ENCODE measurements at regions not wholly inside any gene's neighbourhood (a gene's known extent, or its start where the extent isn't known, plus 50 kb on each side); places are given as distances from the start of the nearest gene placed in this dataset.
A peak's percentile ranks its signal among the peaks of the same experiment; 100 is the strongest.
"Not testable (repeated sequence)": the region's sequence is repeated elsewhere in the genome, so short reads cannot be mapped to it uniquely, and the experiment has no call there.

DNA sequence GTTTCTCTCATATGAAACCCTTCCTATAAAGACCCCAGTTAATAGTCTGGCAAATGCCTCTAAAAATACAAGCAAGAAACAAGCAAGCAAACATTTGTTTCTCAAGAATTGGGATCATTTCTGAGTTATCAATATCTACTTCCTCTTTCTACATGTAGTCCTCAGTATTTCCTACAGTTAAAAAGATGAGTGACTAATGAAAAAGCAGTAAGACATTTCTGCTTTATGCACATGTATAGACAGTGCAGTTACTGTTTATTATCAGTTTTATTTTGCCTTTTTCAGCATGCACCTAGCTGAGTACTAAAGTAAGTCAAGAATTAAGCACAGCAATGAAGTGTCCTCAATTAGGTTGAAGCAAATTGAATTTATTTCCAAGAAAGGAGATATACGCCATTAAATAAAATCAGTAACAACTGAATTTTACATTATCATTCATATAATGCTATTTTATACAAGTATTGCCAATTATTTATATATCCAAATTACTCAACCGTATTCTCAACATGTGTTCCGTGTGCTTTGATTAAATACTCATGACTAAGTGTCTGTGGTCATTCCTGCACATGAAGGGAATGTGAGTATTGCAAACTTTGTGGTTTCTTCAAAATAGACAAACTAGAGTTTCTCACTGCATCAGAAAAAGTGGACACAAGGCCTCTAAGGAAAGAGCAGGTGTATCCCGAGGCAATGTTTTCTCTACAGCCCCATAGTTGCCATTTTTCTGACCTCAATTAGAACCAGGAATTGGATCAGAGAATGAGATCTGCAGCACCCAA, 159.3 kb upstream of the MARCKS start:
- DNase-seq (ENCODE audit: low spot score) = no peak

- no peak for DNase-seq (ENCODE audit: low spot score)
Observed at GRCh38 chr6:113699239-113699638, 157.9 kb upstream of the MARCKS start.

DNA sequence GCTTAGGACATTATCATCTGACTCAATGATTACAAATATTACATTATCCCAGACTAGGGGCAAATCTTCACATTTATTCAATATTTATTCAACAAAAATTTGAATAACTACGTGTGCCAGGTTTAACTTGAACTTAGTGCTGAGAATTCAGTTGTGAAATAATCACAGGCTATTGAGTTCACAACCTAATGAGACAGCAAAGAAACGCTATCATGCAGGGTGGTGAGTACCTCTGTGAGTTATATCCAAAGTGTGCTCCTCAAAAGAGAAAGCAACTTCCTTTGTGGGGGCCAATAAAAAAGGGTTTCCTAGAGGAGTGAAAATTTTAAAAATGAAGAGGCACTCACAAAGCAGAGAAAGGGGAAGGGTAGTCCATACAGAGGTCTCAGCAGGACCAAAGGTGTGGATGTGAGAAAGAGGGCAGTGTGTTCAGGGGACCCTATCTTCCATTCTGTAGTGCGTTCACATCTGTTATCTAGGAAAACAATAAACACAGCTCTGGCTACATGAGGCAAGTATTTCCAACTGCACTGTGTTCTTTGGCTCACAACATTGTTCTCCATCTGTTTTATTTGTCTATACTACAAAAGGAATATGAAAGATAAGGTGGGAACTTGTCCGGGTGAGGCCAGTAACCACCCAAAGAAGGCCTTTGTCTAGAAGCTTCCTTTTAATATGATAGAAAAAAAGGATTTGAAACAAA, 155.4 kb upstream of the MARCKS start:
- DNase-seq (ENCODE audit: low spot score) = no peak

DNA sequence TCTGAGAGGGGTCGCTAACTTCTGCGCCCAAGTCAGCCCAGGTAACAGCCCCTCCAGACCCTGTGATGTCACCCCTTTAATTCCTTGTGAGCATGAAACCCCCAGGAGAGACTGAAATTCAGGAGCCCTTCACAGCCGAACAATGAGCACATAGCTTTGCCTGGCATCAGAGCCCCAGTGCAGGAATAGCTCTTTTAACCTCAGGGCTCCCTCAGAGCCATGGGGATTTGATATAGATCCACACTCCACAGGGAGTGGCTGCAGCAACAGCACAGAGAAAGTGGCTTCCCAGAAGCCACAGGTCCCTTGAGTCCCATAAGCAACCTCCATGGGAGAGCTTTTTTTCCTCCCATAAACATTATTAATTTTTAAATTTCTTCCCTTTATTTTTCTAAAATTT, 150.0 kb upstream of the MARCKS start:
- no peak for DNase-seq (ENCODE audit: low spot score)

- no peak for DNase-seq (ENCODE audit: low spot score)
Observed at GRCh38 chr6:113709936-113710509, 147.1 kb upstream of the MARCKS start.

DNA sequence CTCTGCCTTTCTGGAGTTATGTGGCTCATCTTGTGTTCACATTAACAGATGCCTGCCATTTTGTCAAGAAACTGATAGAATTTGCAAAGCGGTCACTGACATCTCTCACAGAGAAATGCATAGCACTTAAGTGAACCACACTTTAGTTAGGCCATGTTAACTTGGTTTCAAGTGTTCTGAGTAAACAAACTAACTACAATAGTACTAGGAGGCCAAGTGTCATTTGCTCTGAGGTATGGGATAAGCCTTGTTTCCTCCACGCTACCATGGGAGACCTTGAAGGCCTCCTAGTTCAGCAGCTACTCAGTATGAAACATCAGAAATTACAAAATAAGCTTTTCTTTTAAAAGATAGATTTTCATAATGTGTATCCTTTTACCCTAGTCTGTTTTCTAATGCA, 143.5 kb upstream of the MARCKS start:
- DNase-seq (ENCODE audit: low spot score) = no peak

GRCh38 chr6:113718588-113718987, 138.6 kb upstream of the MARCKS start:
- DNase-seq (ENCODE audit: low spot score) = no peak

DNA sequence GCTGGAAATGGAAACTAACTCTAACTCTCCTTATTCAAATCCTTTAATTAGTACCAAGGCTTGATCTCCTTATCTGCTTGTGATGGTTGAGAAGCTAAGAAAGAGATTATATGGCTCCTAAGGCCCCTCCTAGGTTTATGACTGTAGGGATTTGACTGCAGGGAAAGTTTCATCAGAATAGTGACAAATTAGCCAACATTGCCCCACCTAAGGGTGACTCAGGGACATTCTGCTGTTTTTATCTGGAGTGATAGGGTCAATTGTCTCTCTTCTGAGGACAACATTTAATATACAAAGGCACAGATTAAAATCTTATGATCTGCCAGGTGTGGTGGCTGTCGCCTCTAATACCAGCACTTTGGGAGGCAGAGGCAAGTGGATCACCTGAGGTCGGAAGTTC, 138.1 kb upstream of the MARCKS start:
- no peak for DNase-seq (ENCODE audit: low spot score)

DNA sequence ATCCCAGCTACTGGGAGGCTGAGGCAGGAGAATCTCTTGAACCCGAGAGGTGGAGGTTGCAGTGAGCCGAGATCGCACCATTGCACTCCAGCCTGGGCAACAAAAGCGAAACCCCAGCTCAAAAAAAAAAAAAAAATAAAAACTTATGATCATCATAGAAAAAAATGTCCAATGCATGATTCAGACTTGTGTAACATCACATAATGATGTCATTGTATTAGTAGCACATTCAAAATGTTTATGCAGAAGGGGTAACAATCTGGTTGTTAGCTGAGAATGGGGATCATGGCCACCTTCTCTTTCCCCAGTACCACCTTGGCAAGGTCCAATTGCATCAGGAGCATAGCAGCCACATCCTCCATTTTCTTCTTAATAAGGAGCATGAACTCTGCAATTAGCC, 137.6 kb upstream of the MARCKS start:
- no peak for DNase-seq (ENCODE audit: low spot score)

- no peak for DNase-seq (ENCODE audit: low spot score)
Observed at GRCh38 chr6:113723182-113723581, 134.0 kb upstream of the MARCKS start.

DNA sequence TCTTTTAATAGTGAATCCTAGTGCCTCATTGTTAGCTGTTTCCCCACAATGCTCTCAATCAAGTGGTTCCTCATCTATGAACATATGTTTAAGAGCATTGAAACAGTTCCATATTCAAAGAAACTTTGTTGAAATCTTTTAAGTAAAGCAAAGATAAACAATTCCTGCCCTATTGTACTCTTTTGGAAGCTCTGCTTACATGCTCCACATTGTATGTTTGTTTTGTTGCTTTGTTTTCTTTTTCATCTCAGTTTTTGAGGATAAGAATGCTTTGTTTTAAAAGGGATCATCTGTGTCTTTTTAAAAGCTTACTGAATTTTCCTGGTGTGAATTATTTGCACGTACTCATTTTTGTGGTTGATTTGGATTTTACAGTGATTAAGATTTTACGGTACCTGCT, 132.2 kb upstream of the MARCKS start:
- DNase-seq (ENCODE audit: low spot score) = not testable (repeated sequence)

DNA sequence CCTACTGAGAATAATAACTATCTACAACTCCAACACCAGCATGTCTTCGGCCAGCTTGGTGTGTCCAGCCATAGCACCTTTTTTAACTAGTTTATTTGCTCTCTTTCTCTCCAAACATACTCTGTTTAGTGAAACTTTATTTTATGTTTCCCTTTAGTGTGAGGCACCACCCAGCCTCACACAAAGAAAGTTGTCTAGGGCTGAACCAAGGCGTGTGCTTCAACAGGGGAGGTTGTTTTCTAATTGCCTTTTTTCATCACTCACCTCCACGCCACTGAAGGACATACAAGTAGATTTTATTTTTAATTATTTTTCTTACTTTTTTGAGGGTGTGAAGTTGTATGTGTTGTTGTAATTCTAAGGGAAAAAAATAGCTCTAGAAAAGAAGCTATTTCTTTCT, 125.6 kb upstream of the MARCKS start:
- no peak for DNase-seq (ENCODE audit: low spot score)

GRCh38 chr6:113732384-113732966, 124.7 kb upstream of the MARCKS start:
- peak; percentile 89 for DNase-seq (ENCODE audit: low spot score)

- DNase-seq (ENCODE audit: low spot score) = no peak
Observed at GRCh38 chr6:113733381-113733780, 123.8 kb upstream of the MARCKS start.

DNA sequence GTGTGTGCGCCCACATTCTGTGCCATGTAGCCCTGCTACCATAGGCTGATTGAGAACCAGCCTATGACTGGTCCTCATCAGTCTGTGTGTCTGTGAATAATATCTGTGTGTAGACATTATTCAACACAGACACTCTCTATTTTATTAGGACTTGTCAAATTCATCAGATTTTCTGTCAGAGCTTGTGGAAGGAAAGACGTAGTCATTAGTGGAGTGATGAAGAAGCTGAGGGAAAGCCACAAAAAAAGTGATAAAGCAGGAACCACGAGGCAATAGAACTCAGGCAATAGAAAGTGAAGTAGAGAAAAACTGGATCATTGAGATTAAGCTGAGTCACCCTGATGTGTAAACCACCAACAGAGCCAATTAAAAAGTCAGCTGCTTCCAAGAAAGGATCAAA, 122.2 kb upstream of the MARCKS start:
- DNase-seq (ENCODE audit: low spot score) = no peak

GRCh38 chr6:113735491-113735890, 121.7 kb upstream of the MARCKS start:
- no peak for DNase-seq (ENCODE audit: low spot score)

GRCh38 chr6:113736978-113737377, 120.2 kb upstream of the MARCKS start:
- DNase-seq (ENCODE audit: low spot score) = no peak

- DNase-seq (ENCODE audit: low spot score) = no peak
Observed at GRCh38 chr6:113739041-113739655, 118.0 kb upstream of the MARCKS start.

DNA sequence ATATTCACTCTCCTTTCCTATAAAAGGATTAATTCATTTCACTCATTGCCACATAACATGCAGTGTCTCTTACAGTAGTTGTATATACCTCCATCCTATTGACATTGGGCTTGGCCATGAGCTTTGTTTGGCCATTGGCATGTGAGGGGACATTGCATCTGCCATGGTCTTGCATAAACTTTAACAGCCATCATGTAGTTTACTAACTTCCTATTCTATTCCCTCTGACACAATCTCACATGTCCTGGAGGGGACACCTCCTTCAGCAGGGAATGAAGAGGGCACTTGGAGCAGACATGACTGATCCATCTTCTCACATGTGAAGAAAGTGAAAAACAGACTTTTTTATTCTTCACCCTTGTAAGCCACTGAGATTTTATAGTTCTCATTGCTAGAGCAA, 115.5 kb upstream of the MARCKS start:
- no peak for DNase-seq (ENCODE audit: low spot score)

- no peak for DNase-seq (ENCODE audit: low spot score)
Observed at GRCh38 chr6:113742342-113742741, 114.8 kb upstream of the MARCKS start.

DNA sequence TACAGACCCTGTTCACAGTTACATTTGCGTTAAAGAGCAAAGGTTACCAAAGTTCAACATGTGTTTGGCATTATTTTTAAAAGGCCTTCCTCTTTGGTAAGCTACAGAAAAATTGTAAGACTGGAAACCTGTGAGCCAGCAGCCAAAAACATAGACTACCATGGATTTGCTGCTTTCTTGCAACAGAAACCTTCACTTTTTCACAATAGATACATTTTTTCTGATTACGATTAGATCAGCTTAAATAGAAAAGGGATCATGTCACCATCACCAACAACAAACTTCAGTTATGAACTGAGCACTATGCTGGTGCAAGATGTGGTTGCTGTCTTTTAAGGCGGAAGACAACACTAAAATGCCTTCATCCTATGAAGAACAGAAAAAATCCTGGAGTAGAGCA, 112.3 kb upstream of the MARCKS start:
- DNase-seq (ENCODE audit: low spot score) = no peak

DNA sequence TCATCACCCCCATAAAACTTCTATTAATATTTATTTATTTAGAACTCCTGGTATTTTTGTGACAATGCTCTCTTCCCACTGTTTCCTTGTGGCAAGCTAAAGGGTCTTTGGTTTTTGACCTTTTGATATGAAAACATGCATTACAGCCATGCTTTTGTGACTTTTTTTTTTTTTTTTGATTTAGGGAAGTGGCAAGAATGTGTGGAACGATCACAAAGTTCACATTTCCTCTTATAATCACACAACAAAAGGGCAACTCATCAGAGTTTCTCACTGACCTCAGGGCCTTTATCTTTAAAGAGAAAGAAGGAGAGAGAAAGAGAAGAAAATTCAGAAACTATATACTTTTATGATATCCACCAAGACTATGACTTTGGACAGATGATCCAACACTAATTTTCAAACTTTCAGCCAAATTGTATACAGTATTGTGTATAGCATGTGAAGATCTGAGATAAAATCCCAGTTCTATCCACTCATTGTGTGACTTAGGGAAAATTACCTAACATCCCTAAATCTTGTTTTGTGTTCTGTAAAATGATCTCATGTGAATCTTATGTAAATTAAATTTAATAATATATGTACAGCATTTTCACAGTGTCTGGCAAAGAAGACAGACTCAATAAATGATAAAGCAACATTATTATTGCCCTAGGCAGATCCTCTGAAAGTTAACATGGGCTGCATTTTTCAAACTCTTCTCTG, 106.8 kb upstream of the MARCKS start:
- DNase-seq (ENCODE audit: low spot score) = no peak

Measured in pons (tissue), 1 donor.